PC-9 (cell line): ENCODE measurements at regions not wholly inside any gene's neighbourhood (a gene's known extent, or its start where the extent isn't known, plus 50 kb on each side); places are given as distances from the start of the nearest gene placed in this dataset.

Source experiments
- CTCF ChIP-seq: fragments of 200-600 bp; sonication (generic); conservative IDR thresholded peaks from 2 replicates; pipeline ENCODE4 v1.6.1; 2017; ENCODE audit warnings: mixed run types, antibody characterized with exemption, mild to moderate bottlenecking, moderate library complexity
- EZH2 ChIP-seq: fragments of 200-600 bp; sonication (generic); IDR thresholded peaks from 2 replicates; pipeline ENCODE4 v1.8.0; 2017; ENCODE audit warnings: antibody characterized with exemption, low read depth

- TF ChIP-seq EZH2: no peak
- TF ChIP-seq CTCF: no peak
These were observed 403.4 kb downstream of the KLF5 start for GRCh38 chr13:73462241-73462640.
